Fibroblast of skin of abdomen (primary cell): ENCODE measurements at regions not wholly inside any gene's neighbourhood (a gene's known extent, or its start where the extent isn't known, plus 50 kb on each side); places are given as distances from the start of the nearest gene placed in this dataset.
A peak's percentile ranks its signal among the peaks of the same experiment; 100 is the strongest.
"Not testable (repeated sequence)": the region's sequence is repeated elsewhere in the genome, so short reads cannot be mapped to it uniquely, and the experiment has no call there.

ENCODE experiments used
- DNase-seq: peaks from one replicate; pipeline ENCODE4 v3.0.0-alpha.2; 2013

GRCh38 chrX:99988532-99988931 is 421.5 kb downstream of the PCDH19 start:
- DNase-seq, result not testable (repeated sequence)

DNA sequence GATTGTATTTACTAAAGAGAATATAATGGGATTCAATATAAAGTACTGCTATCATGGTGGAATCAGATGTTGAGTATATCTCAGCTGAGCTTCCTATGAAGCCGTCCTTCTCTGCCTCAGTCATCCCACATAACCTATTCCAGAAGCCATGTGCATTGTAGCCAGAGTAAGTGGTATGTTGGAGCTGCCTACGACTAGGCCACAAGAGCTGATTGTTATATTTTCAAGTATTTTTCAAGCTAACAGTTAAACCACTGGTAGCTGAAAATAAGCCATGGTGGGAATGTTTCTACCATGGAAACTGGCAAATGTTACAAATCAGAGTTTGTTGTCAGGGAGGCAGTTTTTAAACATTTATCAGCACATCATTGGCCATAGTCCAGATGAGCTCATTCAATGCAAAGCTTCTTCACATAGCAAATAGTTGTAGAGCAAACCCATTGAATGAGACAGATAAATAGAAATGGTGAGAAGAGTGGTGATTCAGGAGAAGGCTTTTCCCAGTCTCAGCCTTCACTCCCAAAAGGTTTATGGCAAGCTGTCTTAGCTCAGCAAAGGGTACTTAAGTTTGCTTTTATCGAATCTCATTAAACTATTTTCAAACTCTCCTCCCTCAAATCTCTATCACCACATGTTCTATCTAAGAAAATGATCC is 436.4 kb downstream of the PCDH19 start:
- DNase-seq, result peak; percentile 8

DNA sequence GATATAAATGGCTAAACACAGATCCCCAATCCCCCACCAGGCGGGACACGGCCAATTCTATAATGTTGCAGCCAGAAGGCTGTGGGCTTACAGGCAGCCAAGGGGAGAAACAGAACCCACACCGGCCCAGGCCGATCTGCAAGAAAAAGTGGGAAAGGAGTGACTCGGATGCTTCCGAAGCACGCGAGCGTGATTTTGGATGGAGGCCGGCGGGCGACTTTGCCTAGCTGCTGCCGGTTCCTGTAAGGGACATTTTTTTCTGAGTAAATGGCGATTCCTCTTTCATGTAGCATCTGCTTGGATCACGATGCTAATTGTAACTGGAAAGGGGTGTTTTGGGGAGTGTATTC is 470.2 kb downstream of the PCDH19 start:
- DNase-seq, result no peak

GRCh38 chrX:99939206-99939882 is 470.7 kb downstream of the PCDH19 start:
- not testable (repeated sequence) for DNase-seq

- no peak for DNase-seq
These were observed 471.6 kb downstream of the PCDH19 start for GRCh38 chrX:99938464-99938863.

GRCh38 chrX:99933865-99934264 is 476.2 kb downstream of the PCDH19 start:
- no peak for DNase-seq

DNA sequence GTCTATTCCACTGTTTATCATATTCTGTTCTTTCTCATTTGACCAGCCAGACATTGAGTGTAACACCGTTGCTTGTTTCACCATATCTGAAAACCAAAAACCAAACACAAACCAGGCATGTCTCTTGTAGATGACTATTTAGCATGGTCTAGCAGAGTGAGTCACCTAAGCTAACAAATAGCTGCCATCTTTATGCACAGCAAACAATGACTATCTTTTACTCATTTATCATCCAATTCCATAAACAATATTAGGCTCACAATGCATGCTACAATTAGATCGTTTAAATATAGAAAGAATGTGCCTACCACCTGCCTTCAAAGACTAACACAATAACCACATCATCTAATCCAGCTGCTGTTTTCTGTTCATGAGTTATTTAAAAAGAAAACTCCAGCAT is 495.4 kb downstream of the PCDH19 start:
- no peak for DNase-seq

- no peak for DNase-seq
These were observed 496.5 kb downstream of the PCDH19 start for GRCh38 chrX:99913611-99914010.

- DNase-seq, result no peak
These were observed 500.1 kb downstream of the PCDH19 start for GRCh38 chrX:99909946-99910345.

DNA sequence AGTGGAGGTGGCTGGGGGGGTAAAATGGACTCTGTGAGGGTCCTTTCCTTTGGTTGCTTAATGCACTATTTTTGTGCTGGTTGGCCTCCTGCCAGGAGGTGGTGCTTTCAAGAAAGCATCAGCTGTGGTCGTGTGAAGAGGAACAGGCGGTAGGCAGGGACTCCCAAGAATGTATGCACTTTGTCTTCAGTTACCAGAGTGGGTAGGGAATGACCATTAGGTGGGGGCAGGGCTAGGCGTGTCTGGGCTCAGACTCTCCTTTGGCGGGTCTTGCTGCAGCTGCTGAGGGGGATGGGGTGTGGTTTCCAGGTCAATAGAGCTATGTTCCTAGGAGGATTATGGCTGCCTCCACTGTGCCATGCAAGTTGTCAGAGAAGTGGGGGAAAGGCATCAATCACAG is 509.0 kb downstream of the PCDH19 start:
- DNase-seq, result no peak

GRCh38 chrX:99887918-99888317 is 522.2 kb downstream of the PCDH19 start:
- DNase-seq, result no peak

- no peak for DNase-seq
These were observed 552.6 kb downstream of the PCDH19 start for GRCh38 chrX:99857455-99857854.

DNA sequence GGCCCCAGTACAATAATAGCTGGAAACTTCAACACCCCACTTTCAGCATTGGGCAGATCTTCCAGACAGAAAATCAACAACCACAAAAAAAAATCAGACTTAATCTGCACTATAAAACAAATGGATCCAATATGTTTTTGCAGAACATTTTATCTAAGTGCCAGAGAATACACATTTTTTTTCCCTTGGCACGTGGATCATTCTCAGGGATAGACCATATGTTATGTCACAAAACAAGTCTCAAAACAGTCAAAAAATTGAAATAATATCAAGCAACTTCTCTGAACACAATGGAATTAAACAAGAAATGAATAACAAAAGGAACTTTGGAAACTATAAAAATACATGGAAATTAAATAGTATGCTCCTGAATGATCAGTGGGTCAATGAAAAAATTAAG is 576.3 kb downstream of the PCDH19 start:
- DNase-seq, result no peak

- DNase-seq, result no peak
These were observed 589.9 kb downstream of the PCDH19 start for GRCh38 chrX:99820197-99820596.

DNA sequence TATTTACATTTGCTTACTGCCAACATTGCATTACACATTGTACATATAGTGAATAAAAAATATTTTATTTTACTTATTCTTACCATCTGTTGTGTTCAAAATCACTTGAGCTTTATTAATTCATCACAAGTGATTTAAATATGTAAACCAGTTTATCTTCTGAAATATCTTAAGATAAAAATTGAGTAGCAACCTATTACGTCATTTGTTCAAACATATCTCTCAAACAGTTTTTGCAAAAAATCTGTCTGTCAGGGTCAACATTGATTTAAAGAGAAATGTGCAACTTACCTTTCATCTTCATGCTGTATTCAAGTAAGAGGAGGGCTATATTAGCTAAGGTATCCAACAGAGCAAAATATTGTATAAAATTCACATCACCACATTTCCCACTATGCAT is 610.1 kb downstream of the PCDH19 start:
- no peak for DNase-seq

DNA sequence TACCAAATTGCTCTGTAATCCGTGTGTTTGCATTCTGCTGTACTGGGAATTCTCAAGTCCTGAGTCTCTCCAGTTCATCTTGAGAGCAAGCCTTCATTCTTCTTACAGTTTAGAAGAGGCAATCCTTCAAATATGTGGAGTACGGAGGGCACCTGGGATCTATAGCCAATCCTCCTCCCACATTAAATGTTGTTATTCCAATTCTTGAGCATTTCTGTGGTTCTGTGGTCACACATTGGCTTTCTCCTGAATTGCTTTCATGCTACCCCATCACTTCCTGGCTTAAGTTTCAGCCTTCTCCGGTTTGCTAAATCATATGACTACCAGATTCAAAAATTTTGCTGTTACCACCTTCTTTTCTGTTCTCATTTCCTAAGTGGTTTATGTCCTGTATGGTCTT is 611.1 kb downstream of the PCDH19 start:
- peak; percentile 73 for DNase-seq

DNA sequence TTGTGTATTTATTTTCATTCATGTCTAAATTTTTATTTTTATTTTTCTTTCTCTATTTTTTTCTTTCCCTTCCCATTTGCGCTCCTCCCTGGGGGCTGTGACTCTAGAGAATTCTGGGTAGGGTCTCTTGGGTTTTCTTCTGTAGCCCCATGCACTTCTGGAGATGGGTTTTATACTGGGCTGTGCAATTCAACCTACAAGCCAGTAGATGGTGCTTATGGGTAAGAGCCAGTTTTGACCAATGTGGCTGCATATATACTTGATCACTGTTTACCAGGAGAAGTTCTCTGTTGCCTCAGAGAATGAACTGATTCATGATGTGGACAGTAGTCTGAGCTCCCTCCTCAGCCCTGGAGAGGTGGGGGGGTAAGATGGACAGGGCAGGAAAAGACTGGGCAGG is 614.6 kb downstream of the PCDH19 start:
- DNase-seq, result no peak

GRCh38 chrX:99782516-99783040 is 627.5 kb downstream of the PCDH19 start:
- DNase-seq, result no peak

DNA sequence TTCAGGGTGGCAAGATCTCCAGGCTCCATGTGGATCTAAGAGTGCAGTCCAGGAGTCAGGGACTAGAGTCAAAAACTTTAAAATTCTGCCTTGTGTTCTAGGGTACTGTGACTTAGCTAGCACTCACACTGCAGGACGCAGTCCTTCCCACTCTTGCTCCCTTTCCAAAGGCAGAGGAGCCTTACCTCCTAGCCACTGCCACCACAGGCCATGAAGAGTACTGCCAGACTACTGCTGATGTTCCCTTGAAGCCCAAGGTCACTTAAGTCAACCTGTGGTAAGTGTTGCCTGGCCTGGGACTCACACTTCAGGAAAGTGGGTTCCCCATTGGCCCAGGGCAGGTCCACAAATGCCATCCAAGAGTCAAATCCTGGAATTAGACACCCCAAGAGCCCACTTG is 632.2 kb downstream of the PCDH19 start:
- DNase-seq, result no peak

DNA sequence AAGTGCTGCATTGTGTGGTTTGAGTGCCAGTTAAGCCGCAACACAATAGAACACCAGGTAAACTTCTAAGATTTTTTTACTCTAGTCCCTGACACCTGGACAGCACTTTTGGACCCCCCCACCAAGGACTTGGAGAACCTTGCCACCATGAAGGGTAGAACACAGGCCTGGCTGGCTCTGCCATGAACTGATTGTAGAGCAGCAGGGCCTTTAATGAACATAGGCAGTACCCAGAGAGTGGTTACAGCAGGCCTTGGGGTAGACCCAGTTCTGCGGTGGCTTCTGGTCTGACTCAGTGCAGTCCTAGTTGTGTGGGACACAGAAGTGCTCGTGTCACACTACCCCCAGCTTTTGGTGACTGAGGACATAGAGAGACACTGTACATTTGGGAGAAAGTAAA is 648.3 kb downstream of the PCDH19 start:
- no peak for DNase-seq

GRCh38 chrX:99752776-99753175 is 657.3 kb downstream of the PCDH19 start:
- no peak for DNase-seq

- no peak for DNase-seq
These were observed 659.4 kb downstream of the PCDH19 start for GRCh38 chrX:99750721-99751120.

- DNase-seq, result no peak
These were observed 688.0 kb downstream of the PCDH19 start for GRCh38 chrX:99722094-99722493.

DNA sequence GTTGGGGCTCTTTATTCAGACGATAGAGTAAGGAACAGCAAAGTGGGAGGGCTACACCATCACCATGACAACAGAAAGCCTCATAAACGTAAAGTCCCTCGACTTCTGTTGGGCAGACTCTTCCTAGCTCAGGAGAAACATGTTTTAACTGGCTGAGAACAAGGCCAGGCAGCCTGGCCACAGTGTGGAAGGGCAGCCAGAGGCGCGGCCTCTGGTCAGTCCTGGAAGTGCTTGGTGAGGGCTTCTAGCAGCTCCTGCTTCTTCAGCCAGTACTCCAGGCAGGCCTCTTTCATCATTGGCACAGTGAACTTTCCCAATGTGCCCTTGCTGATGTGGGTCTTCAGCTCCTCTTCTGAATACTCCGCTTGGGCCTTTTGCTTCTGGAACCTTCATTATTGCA is 690.9 kb downstream of the PCDH19 start:
- no peak for DNase-seq

DNA sequence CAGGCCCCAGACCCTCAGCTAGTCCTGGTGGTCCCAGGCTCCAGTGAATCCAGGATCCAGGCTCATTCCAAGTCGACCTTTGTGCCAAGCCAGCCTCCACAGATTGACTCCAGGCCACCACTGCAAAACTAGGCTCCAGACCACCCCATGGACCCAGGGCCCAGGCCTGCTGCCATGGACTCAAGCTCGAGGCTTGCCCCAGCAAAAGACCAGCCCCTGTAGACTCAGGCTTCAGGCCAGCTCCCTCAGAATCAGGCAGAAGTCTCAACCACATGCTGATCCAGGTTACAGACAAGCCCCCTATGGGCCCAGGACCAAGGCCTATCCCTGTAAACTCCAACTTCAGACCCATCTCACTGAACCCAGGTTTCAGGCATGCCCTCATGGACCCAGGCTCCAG is 692.4 kb downstream of the PCDH19 start:
- no peak for DNase-seq
